A549 (cell line): ENCODE measurements at regions not wholly inside any gene's neighbourhood (a gene's known extent, or its start where the extent isn't known, plus 50 kb on each side); places are given as distances from the start of the nearest gene placed in this dataset.

Source experiments
- ATAC-seq, 2 experiments: fragments of 200-7000 bp in 1 of 2; fragments of >200 bp in 1 of 2; cut with Nextera tagmentation in 1 of 2; cut with Tn5 transposase in 1 of 2; 3 replicates each; pipeline versions ENCODE4 v1.8.0 to v1.9.1; 2018 to 2020; ENCODE audit warnings: mild to moderate bottlenecking in 1 of 2, moderate library complexity in 1 of 2
- CTCF ChIA-PET: fragments of 300-600 bp; sonication (Branson Sonifier 250); formaldehyde crosslinking; extraction: SDS; loops from one replicate; lab custom pipeline; 2021; ENCODE audit warnings: antibody characterized with exemption, inconsistent platforms; lab: Yijun Ruan, JAX
- POLR2A ChIA-PET: fragments of 350-600 bp; formaldehyde crosslinking; extraction: SDS; loops from one replicate; lab custom pipeline; 2021; ENCODE audit warnings: antibody characterized with exemption, inconsistent platforms; lab: Yijun Ruan, JAX
- DNase-seq, 2 experiments: peaks; one replicate each; pipeline versions ENCODE4 v3.0.0 to v3.0.0-alpha.2; 2011 to 2016; ENCODE audit warnings: low read depth in 1 of 2, low spot score in 1 of 2
- FAIRE-seq: peaks from 2 replicates; lab custom pipeline; 2011; peaks lifted over from hg19 to GRCh38; lab: Jason Lieb, UNC
- H3K27ac ChIP-seq, 2 experiments: fragments of >200 bp; sonication (Bioruptor Twin); formaldehyde crosslinking; 3 replicates each; pipeline ENCODE4 v1.5.1; 2016 to 2017
- H3K4me1 ChIP-seq: fragments of >200 bp; sonication (Bioruptor Twin); formaldehyde crosslinking; 3 replicates; pipeline ENCODE4 v1.6.1; 2016
- H3K4me2 ChIP-seq: fragments of >200 bp; sonication (Bioruptor Twin); formaldehyde crosslinking; 3 replicates; pipeline ENCODE4 v1.6.1; 2016
- H3K4me3 ChIP-seq: fragments of >200 bp; sonication (Bioruptor Twin); formaldehyde crosslinking; 3 replicates; pipeline ENCODE4 v1.5.1; 2016
- H3K9me3 ChIP-seq: fragments of >200 bp; sonication (Bioruptor Twin); formaldehyde crosslinking; 3 replicates; pipeline ENCODE4 v1.6.1; 2016
- BHLHE40 ChIP-seq: IDR thresholded peaks from 2 replicates; pipeline ENCODE4 v1.6.1; 2012; ENCODE audit warnings: low read depth, low read length, inconsistent platforms
- EHF ChIP-seq: fragments of 250-450 bp; sonication (Bioruptor Pico); IDR thresholded peaks from 2 replicates; pipeline ENCODE4 v1.5.0; 2020; ENCODE audit warnings: mild to moderate bottlenecking
- EHMT2 ChIP-seq: fragments of 200-600 bp; sonication (generic); IDR thresholded peaks from 2 replicates; pipeline ENCODE4 v1.6.1; 2016; ENCODE audit warnings: antibody characterized with exemption, low read depth, mild to moderate bottlenecking, moderate library complexity
- FOSL2 ChIP-seq, 2 experiments: fragments of 450-650 bp in 1 of 2; fragments of >200 bp in 1 of 2; sonication (Bioruptor Twin) in 1 of 2; formaldehyde crosslinking; IDR thresholded peaks; 2 replicates each; pipeline versions ENCODE4 v1.5.0 to v1.6.1; 2016 to 2020; ENCODE audit warnings: mild to moderate bottlenecking in 1 of 2, moderate library complexity in 1 of 2
- FOXS1 ChIP-seq: fragments of 250-450 bp; sonication (Bioruptor Pico); IDR thresholded peaks from 2 replicates; pipeline ENCODE4 v1.5.0; 2020; ENCODE audit warnings: mild to moderate bottlenecking, moderate library complexity
- HOXB13 ChIP-seq: fragments of 250-450 bp; sonication (Bioruptor Pico); IDR thresholded peaks from 2 replicates; pipeline ENCODE4 v1.5.0; 2020; ENCODE audit warnings: low read depth, mild to moderate bottlenecking, moderate library complexity
- HOXB5 ChIP-seq: fragments of 250-450 bp; sonication (Bioruptor Pico); IDR thresholded peaks from 2 replicates; pipeline ENCODE4 v1.5.0; 2020; ENCODE audit warnings: mild to moderate bottlenecking, moderate library complexity
- KDM1A ChIP-seq: fragments of 200-600 bp; sonication (generic); IDR thresholded peaks from 2 replicates; pipeline ENCODE4 v1.6.1; 2016; ENCODE audit warnings: low read depth, mild to moderate bottlenecking
- MAFK ChIP-seq: fragments of 450-650 bp; IDR thresholded peaks from 2 replicates; pipeline ENCODE4 v1.6.1; 2014; ENCODE audit not compliant: partially characterized antibody
- MAZ ChIP-seq: fragments of 150-350 bp; IDR thresholded peaks from 2 replicates; pipeline ENCODE4 v1.6.1; 2014; ENCODE audit warnings: antibody characterized with exemption, low read depth, low read length, borderline replicate concordance
- MYC ChIP-seq: IDR thresholded peaks from 2 replicates; pipeline ENCODE4 v1.6.1; 2012; ENCODE audit warnings: mild to moderate bottlenecking, inconsistent platforms, low read length, improper control_type of control experiment, borderline replicate concordance
- NFE2L2 ChIP-seq: fragments of 150-350 bp; conservative IDR thresholded peaks from 2 replicates; pipeline ENCODE4 v1.6.1; 2014; ENCODE audit warnings: low read length
- NPAS2 ChIP-seq: fragments of 250-450 bp; sonication (Bioruptor Pico); IDR thresholded peaks from 2 replicates; pipeline ENCODE4 v1.8.0; 2022; ENCODE audit warnings: mild to moderate bottlenecking, moderate library complexity, borderline replicate concordance
- NR3C1 ChIP-seq: fragments of >200 bp; sonication (Bioruptor Twin); formaldehyde crosslinking; IDR thresholded peaks from 3 replicates; pipeline ENCODE4 v1.6.1; 2017
- PHF8 ChIP-seq: fragments of 200-600 bp; sonication (generic); IDR thresholded peaks from 2 replicates; pipeline ENCODE4 v1.6.1; 2016; ENCODE audit warnings: low read depth, mild to moderate bottlenecking, antibody characterized with exemption, moderate library complexity, borderline replicate concordance
- RAD21 ChIP-seq, 2 experiments: fragments of >200 bp in 1 of 2; sonication (Bioruptor Twin) in 1 of 2; formaldehyde crosslinking in 1 of 2; IDR thresholded peaks in 1 of 2; conservative IDR thresholded peaks in 1 of 2; 2 replicates in 1 of 2; 3 replicates in 1 of 2; pipeline ENCODE4 v1.6.1; 2012 to 2018; ENCODE audit warnings: inconsistent platforms in 1 of 2
- SMC3 ChIP-seq: fragments of >200 bp; sonication (Bioruptor Twin); formaldehyde crosslinking; IDR thresholded peaks from 3 replicates; pipeline ENCODE4 v1.6.1; 2018; ENCODE audit warnings: inconsistent platforms
- TP53 ChIP-seq: fragments of 250-450 bp; sonication (Bioruptor Pico); IDR thresholded peaks from 2 replicates; pipeline ENCODE4 v1.5.0; 2021; ENCODE audit warnings: mild to moderate bottlenecking, moderate library complexity
- WGBS: methylation state at CpG from one replicate; pipeline ENCODE4 v1.1.6; 2017; ENCODE audit errors: missing lambda C conversion rate; 5-methylcytosine and 5-hydroxymethylcytosine counted together
- TF ChIP-seq, protein P1 (sequence below): fragments of >200 bp; sonication (Bioruptor Twin); formaldehyde crosslinking; IDR thresholded peaks from 2 replicates; pipeline ENCODE4 v1.6.1; 2016
- TF ChIP-seq, protein P2 (sequence below): fragments of 450-650 bp; IDR thresholded peaks from 2 replicates; pipeline ENCODE4 v1.6.1; 2014; ENCODE audit warnings: antibody characterized with exemption
- TF ChIP-seq, protein P3 (sequence below): fragments of 200-600 bp; sonication (generic); IDR thresholded peaks from 2 replicates; pipeline ENCODE4 v1.6.1; 2016; ENCODE audit warnings: antibody characterized with exemption, mild to moderate bottlenecking, moderate library complexity
- TF ChIP-seq, protein P4 (sequence below): IDR thresholded peaks from 2 replicates; pipeline ENCODE4 v1.6.1; 2012; ENCODE audit warnings: low read depth, borderline replicate concordance
- TF ChIP-seq, protein P5 (sequence below): fragments of 150-350 bp; IDR thresholded peaks from 2 replicates; pipeline ENCODE4 v1.6.1; 2014; ENCODE audit warnings: low read depth, mild to moderate bottlenecking, low read length
- TF ChIP-seq, protein P6 (sequence below): IDR thresholded peaks from 2 replicates; pipeline ENCODE4 v1.6.1; 2012

DNA sequence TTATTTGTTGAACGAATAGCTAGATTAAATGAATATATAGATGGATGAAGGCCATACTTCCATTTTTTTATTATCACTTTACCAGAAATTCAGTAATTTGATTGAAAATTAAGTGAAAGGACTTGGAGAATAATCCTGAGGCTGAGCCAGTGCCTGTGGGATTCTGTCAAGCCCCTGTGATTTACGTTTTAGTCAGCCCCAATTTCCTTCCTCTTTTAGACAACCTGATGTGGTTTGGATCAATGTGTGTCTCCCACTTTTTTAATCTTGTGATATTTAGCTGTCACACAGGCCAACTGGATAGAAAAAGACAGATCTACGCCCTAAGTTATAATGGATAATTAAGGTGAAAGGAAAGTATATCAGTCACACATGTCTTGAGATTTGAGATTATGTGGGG is 188.8 kb downstream of the EDN1 start:
- ATAC-seq = no peak

DNA sequence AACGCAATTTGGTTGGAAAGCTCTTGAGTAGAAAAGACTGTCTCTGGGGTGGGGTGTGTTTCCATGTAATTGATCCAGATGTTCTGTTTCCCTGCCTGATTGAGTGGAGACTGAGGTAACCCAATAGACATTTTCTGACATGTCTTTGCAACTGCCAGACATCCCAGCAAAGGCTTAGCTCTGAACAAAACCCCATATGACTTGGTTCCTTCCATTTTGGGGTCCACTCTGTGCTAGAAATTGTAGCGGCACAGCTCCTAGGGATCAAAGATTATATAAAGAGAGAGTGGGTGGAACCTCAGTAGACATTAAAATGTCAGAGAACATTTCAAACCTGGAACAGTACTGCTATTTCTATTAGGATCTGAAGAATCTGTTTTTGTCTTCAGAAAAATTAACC is 189.3 kb downstream of the EDN1 start:
- no peak for ATAC-seq
- no peak for DNase-seq
- no peak for TF ChIP-seq EHF (CRISPR knock-in tag)
- no peak for TF ChIP-seq PHF8
- TF ChIP-seq SMC3 = no peak
- TF ChIP-seq FOXS1 (CRISPR knock-in tag) = no peak
- TF ChIP-seq, protein P1, sequence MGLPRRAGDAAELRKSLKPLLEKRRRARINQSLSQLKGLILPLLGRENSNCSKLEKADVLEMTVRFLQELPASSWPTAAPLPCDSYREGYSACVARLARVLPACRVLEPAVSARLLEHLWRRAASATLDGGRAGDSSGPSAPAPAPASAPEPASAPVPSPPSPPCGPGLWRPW = no peak
- no peak for TF ChIP-seq MYC
- TF ChIP-seq BHLHE40 = no peak
- TF ChIP-seq, protein P2, sequence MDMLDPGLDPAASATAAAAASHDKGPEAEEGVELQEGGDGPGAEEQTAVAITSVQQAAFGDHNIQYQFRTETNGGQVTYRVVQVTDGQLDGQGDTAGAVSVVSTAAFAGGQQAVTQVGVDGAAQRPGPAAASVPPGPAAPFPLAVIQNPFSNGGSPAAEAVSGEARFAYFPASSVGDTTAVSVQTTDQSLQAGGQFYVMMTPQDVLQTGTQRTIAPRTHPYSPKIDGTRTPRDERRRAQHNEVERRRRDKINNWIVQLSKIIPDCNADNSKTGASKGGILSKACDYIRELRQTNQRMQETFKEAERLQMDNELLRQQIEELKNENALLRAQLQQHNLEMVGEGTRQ = no peak
- no peak for TF ChIP-seq HOXB5 (CRISPR knock-in tag)
- TF ChIP-seq MAZ = no peak
- Histone ChIP-seq H3K9me3 (no peaks in the 10 kb centered on the region), H3K4me3 (no peak overlapping the region), H3K4me2 (no peak overlapping the region), H3K27ac (peak overlapping the region; percentile 2 to 92; a peak in 3 of 6 replicates), H3K4me1 (peaks cover 41% of the 10 kb centered on the region)
- ChIA-PET POLR2A (no interaction called here), CTCF (interaction anchor here (1.0 kb wide), 1 partner anchor 12 kb away, joined by 4 read pairs; no protein-coding TSS in a partner anchor)
- 84% methylated on average over 2 of the region's 2 CpGs for WGBS
- FAIRE-seq = no peak

More for the DNA sequence above, 188.8 kb downstream of the EDN1 start:
- ChIA-PET CTCF (interaction anchor here (1.0 kb wide), 1 partner anchor 12 kb away, joined by 4 read pairs; no protein-coding TSS in a partner anchor), POLR2A (no interaction called here)
- Histone ChIP-seq H3K9me3 (no peaks in the 10 kb centered on the region), H3K4me3 (no peak overlapping the region), H3K27ac (peak overlapping the region; percentile 2 to 92; a peak in 3 of 6 replicates), H3K4me2 (no peak overlapping the region), H3K4me1 (peaks cover 41% of the 10 kb centered on the region)
- TF ChIP-seq, protein P3, sequence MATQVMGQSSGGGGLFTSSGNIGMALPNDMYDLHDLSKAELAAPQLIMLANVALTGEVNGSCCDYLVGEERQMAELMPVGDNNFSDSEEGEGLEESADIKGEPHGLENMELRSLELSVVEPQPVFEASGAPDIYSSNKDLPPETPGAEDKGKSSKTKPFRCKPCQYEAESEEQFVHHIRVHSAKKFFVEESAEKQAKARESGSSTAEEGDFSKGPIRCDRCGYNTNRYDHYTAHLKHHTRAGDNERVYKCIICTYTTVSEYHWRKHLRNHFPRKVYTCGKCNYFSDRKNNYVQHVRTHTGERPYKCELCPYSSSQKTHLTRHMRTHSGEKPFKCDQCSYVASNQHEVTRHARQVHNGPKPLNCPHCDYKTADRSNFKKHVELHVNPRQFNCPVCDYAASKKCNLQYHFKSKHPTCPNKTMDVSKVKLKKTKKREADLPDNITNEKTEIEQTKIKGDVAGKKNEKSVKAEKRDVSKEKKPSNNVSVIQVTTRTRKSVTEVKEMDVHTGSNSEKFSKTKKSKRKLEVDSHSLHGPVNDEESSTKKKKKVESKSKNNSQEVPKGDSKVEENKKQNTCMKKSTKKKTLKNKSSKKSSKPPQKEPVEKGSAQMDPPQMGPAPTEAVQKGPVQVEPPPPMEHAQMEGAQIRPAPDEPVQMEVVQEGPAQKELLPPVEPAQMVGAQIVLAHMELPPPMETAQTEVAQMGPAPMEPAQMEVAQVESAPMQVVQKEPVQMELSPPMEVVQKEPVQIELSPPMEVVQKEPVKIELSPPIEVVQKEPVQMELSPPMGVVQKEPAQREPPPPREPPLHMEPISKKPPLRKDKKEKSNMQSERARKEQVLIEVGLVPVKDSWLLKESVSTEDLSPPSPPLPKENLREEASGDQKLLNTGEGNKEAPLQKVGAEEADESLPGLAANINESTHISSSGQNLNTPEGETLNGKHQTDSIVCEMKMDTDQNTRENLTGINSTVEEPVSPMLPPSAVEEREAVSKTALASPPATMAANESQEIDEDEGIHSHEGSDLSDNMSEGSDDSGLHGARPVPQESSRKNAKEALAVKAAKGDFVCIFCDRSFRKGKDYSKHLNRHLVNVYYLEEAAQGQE = no peak
- TF ChIP-seq EHF (CRISPR knock-in tag) (no peak), HOXB13 (CRISPR knock-in tag) (no peak), FOSL2 (IDR thresholded peaks at IDR 0.05) (no peak), FOSL2 (CRISPR knock-in tag; IDR thresholded peaks at IDR 0.05) (no peak), NR3C1 (no peak), TP53 (CRISPR knock-in tag) (no peak), HOXB5 (CRISPR knock-in tag) (no peak), NFE2L2 (no peak), KDM1A (no peak), RAD21 (conservative IDR thresholded peaks at IDR 0.05 in 1 of 2, IDR thresholded peaks at IDR 0.05 in 1 of 2) (no peak), EHMT2 (no peak), MAZ (no peak), MAFK (no peak), NPAS2 (CRISPR knock-in tag) (no peak)
- TF ChIP-seq, protein P4, sequence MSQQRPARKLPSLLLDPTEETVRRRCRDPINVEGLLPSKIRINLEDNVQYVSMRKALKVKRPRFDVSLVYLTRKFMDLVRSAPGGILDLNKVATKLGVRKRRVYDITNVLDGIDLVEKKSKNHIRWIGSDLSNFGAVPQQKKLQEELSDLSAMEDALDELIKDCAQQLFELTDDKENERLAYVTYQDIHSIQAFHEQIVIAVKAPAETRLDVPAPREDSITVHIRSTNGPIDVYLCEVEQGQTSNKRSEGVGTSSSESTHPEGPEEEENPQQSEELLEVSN = no peak
- TF ChIP-seq, protein P5, sequence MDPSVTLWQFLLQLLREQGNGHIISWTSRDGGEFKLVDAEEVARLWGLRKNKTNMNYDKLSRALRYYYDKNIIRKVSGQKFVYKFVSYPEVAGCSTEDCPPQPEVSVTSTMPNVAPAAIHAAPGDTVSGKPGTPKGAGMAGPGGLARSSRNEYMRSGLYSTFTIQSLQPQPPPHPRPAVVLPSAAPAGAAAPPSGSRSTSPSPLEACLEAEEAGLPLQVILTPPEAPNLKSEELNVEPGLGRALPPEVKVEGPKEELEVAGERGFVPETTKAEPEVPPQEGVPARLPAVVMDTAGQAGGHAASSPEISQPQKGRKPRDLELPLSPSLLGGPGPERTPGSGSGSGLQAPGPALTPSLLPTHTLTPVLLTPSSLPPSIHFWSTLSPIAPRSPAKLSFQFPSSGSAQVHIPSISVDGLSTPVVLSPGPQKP = no peak
- TF ChIP-seq, protein P6, sequence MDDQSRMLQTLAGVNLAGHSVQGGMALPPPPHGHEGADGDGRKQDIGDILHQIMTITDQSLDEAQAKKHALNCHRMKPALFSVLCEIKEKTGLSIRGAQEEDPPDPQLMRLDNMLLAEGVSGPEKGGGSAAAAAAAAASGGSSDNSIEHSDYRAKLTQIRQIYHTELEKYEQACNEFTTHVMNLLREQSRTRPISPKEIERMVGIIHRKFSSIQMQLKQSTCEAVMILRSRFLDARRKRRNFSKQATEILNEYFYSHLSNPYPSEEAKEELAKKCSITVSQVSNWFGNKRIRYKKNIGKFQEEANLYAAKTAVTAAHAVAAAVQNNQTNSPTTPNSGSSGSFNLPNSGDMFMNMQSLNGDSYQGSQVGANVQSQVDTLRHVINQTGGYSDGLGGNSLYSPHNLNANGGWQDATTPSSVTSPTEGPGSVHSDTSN = no peak
- TF ChIP-seq, protein P2 = no peak
- DNase-seq (no peak), FAIRE-seq (no peak)
- 86% methylated on average over 3 of the region's 3 CpGs for WGBS
